Heart right ventricle (tissue), 16 donors: ENCODE measurements at regions not wholly inside any gene's neighbourhood (a gene's known extent, or its start where the extent isn't known, plus 50 kb on each side); places are given as distances from the start of the nearest gene placed in this dataset.

Source experiments
- ATAC-seq, 8 donors: fragments of 200-7000 bp; cut with Tn5 transposase; one replicate each; pipeline ENCODE4 v1.9.1; 2020; ENCODE audit warnings: mild to moderate bottlenecking in 8 of 8, moderate library complexity in 8 of 8, moderate number of reproducible peaks in 1 of 8
- DNase-seq, 2 donors: peaks; one replicate each; pipeline ENCODE4 v3.0.0-alpha.2; 2020
- H3K27ac ChIP-seq, 10 donors: fragments of 200-600 bp; sonication (generic) in 2 of 10; one replicate each; pipeline versions ENCODE4 v1.5.0 to v1.8.0; 2020 to 2022; ENCODE audit warnings: mild to moderate bottlenecking in 3 of 10
- H3K27me3 ChIP-seq, 7 donors: fragments of 200-600 bp; one replicate each; pipeline ENCODE4 v1.8.0; 2021 to 2022; ENCODE audit warnings: mild to moderate bottlenecking in 2 of 7
- H3K36me3 ChIP-seq, 9 donors: fragments of 200-600 bp; sonication (generic) in 1 of 9; one replicate each; pipeline versions ENCODE4 v1.5.0 to v1.8.0; 2020 to 2022; ENCODE audit warnings: mild to moderate bottlenecking in 2 of 9
- H3K4me1 ChIP-seq, 9 donors: fragments of 200-600 bp; sonication (generic) in 1 of 9; one replicate each; pipeline versions ENCODE4 v1.5.0 to v1.8.0; 2020 to 2022; ENCODE audit warnings: mild to moderate bottlenecking in 4 of 9
- H3K4me3 ChIP-seq, 10 donors: fragments of 200-600 bp; sonication (generic) in 2 of 10; one replicate each; pipeline versions ENCODE4 v1.5.0 to v1.8.0; 2020 to 2022; ENCODE audit warnings: mild to moderate bottlenecking in 7 of 10, moderate library complexity in 2 of 10
- H3K9me3 ChIP-seq, 11 donors: fragments of 200-600 bp in 10 of 11; sonication (generic) in 2 of 11; one replicate each; pipeline versions ENCODE4 v1.5.0 to v1.8.0; 2013 to 2022; ENCODE audit warnings: mild to moderate bottlenecking in 2 of 11, control low read depth in 1 of 11, moderate library complexity in 1 of 11
- WGBS, 2 donors: extraction: QIAGEN DNeasy Blood & Tissue Kit; methylation state at CpG; one replicate each; pipeline ENCODE4 v1.1.7; 2013; ENCODE audit warnings: inconsistent platforms in 1 of 2; 5-methylcytosine and 5-hydroxymethylcytosine counted together
- intact Hi-C, 10 donors: fragments of 100-400 bp; cut with DNase I; formaldehyde crosslinking; loops; one replicate each; pipeline versions ENCODE4 v1.11.1 to v1.14.2; 2022
- TF ChIP-seq, protein P1 (sequence below), 9 donors: fragments of 200-600 bp; sonication (generic) in 2 of 9; IDR thresholded peaks; one replicate each; pipeline versions ENCODE4 v1.5.0 to v1.8.0; 2021 to 2022; ENCODE audit warnings: antibody characterized with exemption in 9 of 9, mild to moderate bottlenecking in 5 of 9, moderate library complexity in 1 of 9
- donor health status: Arrhythmogenic right ventricular cardiomyopathy.
- donor health status: ischemic (EF 13 %, LVEDD 7.1; RV severe dilation, severe dysfunction).
- donor health status: healthy with polysubstance abuse.
- donor health status: DM: no; HTN: yes; CAD: no.
- donor health status: DM: no; HTN: no; CAD: no.
- donor health status: ischemic (EF 25% LVEDD 6.9; RV normal size, moderate dysfunction).
- donor health status: ischemic (EF 25% LVEDD 5.7; RV mildly dilated, moderate dysfunction).
- donor health status: healthy.
- donor health status: DM: yes; HTN: yes; CAD: no.
- donor health status: Ischemic cardiomyopathy.
- donor health status: ischemic (EF 35%, LVEDD 5.7; RV mildly dilated, moderate dysfunction).
- donor health status: nonischemic (EF 11% LVEDD 7.7; RV severe dilation, severe dysfunction).
- donor health status: DM: yes; HTN: yes; CAD: no.
- donor health status: PGD.
- donor health status: ischemic (EF 29% LVEDD 5.4; RV normal size, mild dysfunction).
- donor health status: nonischemic (EF 23%, LVEDD 6.1; RV moderate dilation, normal function).

DNA sequence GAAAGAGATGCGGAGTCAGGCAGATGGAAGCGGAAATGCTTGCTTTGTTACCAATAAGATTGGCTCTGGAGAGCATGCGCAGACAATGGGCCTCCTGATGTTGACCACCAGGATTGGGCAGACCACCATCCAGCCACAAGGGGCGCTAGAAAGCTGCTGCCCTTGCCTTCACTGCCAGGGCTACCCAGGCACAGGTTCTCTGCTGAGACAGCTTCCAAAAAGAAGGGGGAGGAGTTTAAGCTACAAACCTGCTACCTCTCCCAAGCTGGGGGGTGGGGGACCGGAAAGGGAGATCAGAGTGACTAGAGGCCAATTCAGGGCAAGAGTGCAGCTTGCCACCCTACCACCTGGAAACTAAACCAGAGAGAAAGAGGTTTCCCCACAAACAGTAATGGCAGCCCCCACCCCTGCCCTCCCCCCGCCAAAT lies 369.7 kb downstream of the RRAGC start:
- intact Hi-C loops: no loop called here
- Histone ChIP-seq H3K9me3 (peaks cover 0 to 8% (median 0%) of the 10 kb centered on the region in 11 donors), H3K4me3 (no peak overlapping the region), H3K27me3 (peaks cover 0 to 51% (median 28%) of the 10 kb centered on the region in 7 donors), H3K27ac (no peak overlapping the region), H3K36me3 (no peaks in the 10 kb centered on the region), H3K4me1 (no peaks in the 10 kb centered on the region)
- TF ChIP-seq, protein P1, sequence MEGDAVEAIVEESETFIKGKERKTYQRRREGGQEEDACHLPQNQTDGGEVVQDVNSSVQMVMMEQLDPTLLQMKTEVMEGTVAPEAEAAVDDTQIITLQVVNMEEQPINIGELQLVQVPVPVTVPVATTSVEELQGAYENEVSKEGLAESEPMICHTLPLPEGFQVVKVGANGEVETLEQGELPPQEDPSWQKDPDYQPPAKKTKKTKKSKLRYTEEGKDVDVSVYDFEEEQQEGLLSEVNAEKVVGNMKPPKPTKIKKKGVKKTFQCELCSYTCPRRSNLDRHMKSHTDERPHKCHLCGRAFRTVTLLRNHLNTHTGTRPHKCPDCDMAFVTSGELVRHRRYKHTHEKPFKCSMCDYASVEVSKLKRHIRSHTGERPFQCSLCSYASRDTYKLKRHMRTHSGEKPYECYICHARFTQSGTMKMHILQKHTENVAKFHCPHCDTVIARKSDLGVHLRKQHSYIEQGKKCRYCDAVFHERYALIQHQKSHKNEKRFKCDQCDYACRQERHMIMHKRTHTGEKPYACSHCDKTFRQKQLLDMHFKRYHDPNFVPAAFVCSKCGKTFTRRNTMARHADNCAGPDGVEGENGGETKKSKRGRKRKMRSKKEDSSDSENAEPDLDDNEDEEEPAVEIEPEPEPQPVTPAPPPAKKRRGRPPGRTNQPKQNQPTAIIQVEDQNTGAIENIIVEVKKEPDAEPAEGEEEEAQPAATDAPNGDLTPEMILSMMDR (IDR thresholded peaks at IDR 0.05): peak in 7 of 9 donors; percentile 31 to 59 (median 40)
- no peak for DNase-seq
- ATAC-seq: no peak
- WGBS, 2 donors: 37 to 46% methylated on average over 6 of the region's 6 CpGs

DNA sequence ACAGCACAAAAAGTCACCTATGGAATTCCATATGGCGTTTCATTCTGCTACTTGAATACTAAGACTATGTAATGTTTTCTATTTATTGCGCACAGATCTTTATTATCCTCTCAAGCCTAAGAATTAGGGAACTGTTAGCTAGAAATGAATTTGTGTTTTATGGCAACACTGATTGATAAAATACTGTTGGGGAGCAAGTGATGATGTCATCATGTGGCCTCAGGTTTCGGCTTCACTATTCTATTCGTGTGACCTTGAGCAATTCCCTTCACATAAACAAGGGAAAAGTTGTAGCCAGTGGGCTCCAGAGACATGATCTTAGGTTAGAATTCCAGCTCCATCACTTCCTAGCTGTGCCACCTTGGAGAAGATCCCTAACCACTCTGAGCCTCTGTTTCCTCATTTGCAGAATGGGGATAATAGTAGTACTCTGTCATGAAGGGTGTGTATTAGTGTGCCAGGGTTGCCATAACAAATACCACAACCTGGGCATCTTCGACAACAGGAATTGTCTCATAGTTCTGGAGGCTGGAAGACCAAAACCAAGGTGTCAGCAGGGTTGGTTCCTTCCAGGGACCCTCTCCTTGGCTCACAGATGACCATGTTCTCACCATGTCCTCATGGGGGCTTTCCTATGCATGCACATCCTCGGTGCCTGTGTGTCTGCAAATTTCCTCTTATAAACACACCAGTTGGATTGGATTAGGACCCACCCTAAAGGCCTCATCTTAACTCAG lies 371.2 kb downstream of the RRAGC start:
- ATAC-seq (no peak), DNase-seq (no peak)
- Histone ChIP-seq H3K27ac (no peak overlapping the region), H3K4me1 (no peaks in the 10 kb centered on the region), H3K27me3 (peaks cover 0 to 64% (median 33%) of the 10 kb centered on the region in 7 donors), H3K4me3 (no peak overlapping the region), H3K9me3 (peaks cover 0 to 8% (median 0%) of the 10 kb centered on the region in 11 donors), H3K36me3 (no peaks in the 10 kb centered on the region)
- intact Hi-C loops: no loop called here
- TF ChIP-seq, protein P1 (IDR thresholded peaks at IDR 0.05): no peak
- 81 to 91% methylated on average over 6 of the region's 6 CpGs for WGBS, 2 donors

DNA sequence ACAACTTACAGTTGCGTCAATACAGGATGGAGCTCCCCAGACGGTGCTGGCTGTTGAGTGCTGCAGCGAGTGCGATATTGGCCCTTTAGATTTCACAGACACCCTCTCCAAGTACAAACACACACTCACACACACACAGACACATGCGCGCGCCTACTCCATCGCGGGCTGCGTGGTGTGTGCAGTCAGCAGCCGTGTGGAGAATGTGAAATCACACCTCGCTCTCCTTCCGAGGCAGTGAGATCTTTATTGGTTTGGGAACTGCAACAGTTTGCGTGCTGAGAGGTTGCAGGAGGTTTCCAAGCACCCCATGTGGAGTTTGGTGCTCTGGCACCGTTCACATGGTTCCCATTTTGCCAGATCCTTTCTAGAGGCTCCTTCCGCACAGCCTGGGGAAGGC lies 372.2 kb downstream of the RRAGC start:
- Histone ChIP-seq H3K36me3 (no peaks in the 10 kb centered on the region), H3K27ac (no peak overlapping the region), H3K4me1 (no peaks in the 10 kb centered on the region), H3K9me3 (peaks cover 0 to 8% (median 0%) of the 10 kb centered on the region in 11 donors), H3K4me3 (no peak overlapping the region), H3K27me3 (peaks cover 0 to 70% (median 37%) of the 10 kb centered on the region in 7 donors)
- DNase-seq (no peak), ATAC-seq (no peak)
- WGBS, 2 donors: 80 to 81% methylated on average over 16 of the region's 16 CpGs
- TF ChIP-seq, protein P1 (IDR thresholded peaks at IDR 0.05): no peak
- intact Hi-C loops: no loop called here

DNA sequence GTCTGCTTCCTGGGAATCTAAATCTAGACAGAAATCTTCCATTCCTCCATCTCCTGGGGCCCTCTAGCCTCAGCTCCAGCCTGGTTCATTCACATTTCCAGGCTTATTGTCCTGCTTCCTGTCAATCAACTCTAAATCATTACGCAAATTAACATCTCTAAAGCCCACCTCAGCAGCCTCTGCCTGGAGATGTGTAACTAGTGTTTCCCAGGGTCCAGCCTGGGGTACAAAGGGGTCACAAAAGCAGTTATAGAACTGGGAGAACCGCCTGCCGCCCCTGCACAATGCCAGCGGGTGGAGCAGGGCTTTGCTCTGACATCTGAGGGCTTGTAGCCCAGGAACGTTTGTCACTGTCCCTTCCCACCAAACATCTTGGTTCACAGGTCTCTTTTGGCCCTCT lies 373.5 kb downstream of the RRAGC start:
- intact Hi-C loops: no loop called here
- H3K27ac ChIP-seq: no peak overlapping the region
- H3K36me3 ChIP-seq: no peaks in the 10 kb centered on the region
- 48 to 53% methylated on average over 5 of the region's 5 CpGs for WGBS, 2 donors
- ATAC-seq (no peak), DNase-seq (no peak)
- no peaks in the 10 kb centered on the region for H3K4me1 ChIP-seq
- H3K9me3 ChIP-seq: peaks cover 0 to 8% (median 0%) of the 10 kb centered on the region in 11 donors
- H3K4me3 ChIP-seq: no peak overlapping the region
- TF ChIP-seq, protein P1 (IDR thresholded peaks at IDR 0.05): no peak
- peaks cover 0 to 69% (median 37%) of the 10 kb centered on the region in 7 donors for H3K27me3 ChIP-seq
